ENCODE measurements at regions not wholly inside any gene's neighbourhood (a gene's known extent, or its start where the extent isn't known, plus 50 kb on each side); places are given as distances from the start of the nearest gene placed in this dataset.
"Not testable (repeated sequence)": the region's sequence is repeated elsewhere in the genome, so short reads cannot be mapped to it uniquely, and the experiment has no call there.

- no peaks in the 10 kb centered on the region for H3K9me1 ChIP-seq (ENCODE audit: control insufficient read depth, extremely low read depth, insufficient read depth, low read length)
- dilution Hi-C loops (cut with MboI; ENCODE audit: extremely low pct_ligation_motif_present, low sequenced_read_pairs), result no loop called here
- no peaks in the 10 kb centered on the region for H3K9me3 ChIP-seq (ENCODE audit: control insufficient read depth, low read depth, low read length)
- H3K36me3 ChIP-seq (ENCODE audit: control insufficient read depth in 2 of 2, extremely low read depth in 1 of 2, insufficient read depth in 2 of 2, low read length in 2 of 2), result no peaks in the 10 kb centered on the region
- H4K20me1 ChIP-seq (ENCODE audit: control insufficient read depth, extremely low read depth, insufficient read depth, low read length), result no peaks in the 10 kb centered on the region
- H3K9ac ChIP-seq (ENCODE audit: control insufficient read depth, extremely low read depth, insufficient read depth, low read length), result no peak overlapping the region
- H3K4me2 ChIP-seq (ENCODE audit: control insufficient read depth, extremely low read depth, insufficient read depth, low read depth, low read length), result no peak overlapping the region
- H3K27me3 ChIP-seq (ENCODE audit: control insufficient read depth, extremely low read depth, insufficient read depth, low read length), result no peaks in the 10 kb centered on the region
- H2AFZ ChIP-seq (ENCODE audit: control insufficient read depth, low read length), result no peak overlapping the region
- TF ChIP-seq CTCF (optimal IDR thresholded peaks at IDR 0.05 in 1 of 3, IDR thresholded peaks at IDR 0.05 in 1 of 3, conservative IDR thresholded peaks at IDR 0.05 in 1 of 3; ENCODE audit: extremely low read depth in 1 of 3, insufficient read depth in 2 of 3, low read length in 3 of 3) (no peak), EZH2 (IDR thresholded peaks at IDR 0.05; ENCODE audit: low read length) (no peak)
- no peaks in the 10 kb centered on the region for H3K4me1 ChIP-seq (ENCODE audit: control insufficient read depth, extremely low read depth, insufficient read depth, low read length)
- no peak for DNase-seq (ENCODE audit: low read depth, low spot score)
- H3K4me3 ChIP-seq (ENCODE audit: control insufficient read depth in 2 of 3, extremely low read depth in 1 of 3, insufficient read depth in 2 of 3, low read depth in 1 of 3, low read length in 3 of 3), result no peak overlapping the region
- FAIRE-seq, result no peak
- H3K27ac ChIP-seq (ENCODE audit: control insufficient read depth, insufficient read depth, low read length), result no peak overlapping the region
- H3K79me2 ChIP-seq (ENCODE audit: control insufficient read depth, insufficient read depth, low read length), result no peaks in the 10 kb centered on the region
Measured at GRCh38 chr15:62419192-62419591, 254.1 kb upstream of the C2CD4B start.

DNA sequence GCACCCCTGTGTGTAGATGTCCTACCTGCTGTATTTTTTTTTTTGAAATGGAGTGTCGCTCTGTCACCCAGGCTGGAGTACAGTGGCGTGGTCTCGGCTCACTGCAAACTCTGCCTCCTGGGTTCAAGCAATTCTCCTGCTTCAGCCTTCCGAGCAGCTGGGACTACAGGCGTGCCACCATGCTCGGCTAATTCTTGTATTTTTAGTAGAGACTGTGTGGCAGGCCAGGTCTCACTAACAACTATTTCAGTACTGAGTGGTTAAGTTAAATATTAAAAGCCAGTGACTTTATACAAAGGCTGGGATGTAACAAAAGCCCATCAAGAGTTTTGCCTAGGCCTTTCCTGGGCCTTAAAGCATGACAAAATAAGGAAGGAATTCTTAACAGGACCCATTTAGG is 255.3 kb upstream of the C2CD4B start:
- H4K20me1 ChIP-seq (ENCODE audit: control insufficient read depth, extremely low read depth, insufficient read depth, low read length); FAIRE-seq; H3K36me3 ChIP-seq (ENCODE audit: control insufficient read depth in 2 of 2, extremely low read depth in 1 of 2, insufficient read depth in 2 of 2, low read length in 2 of 2); H3K79me2 ChIP-seq (ENCODE audit: control insufficient read depth, insufficient read depth, low read length); H3K9me3 ChIP-seq (ENCODE audit: control insufficient read depth, low read depth, low read length); H3K9me1 ChIP-seq (ENCODE audit: control insufficient read depth, extremely low read depth, insufficient read depth, low read length); H3K27me3 ChIP-seq (ENCODE audit: control insufficient read depth, extremely low read depth, insufficient read depth, low read length); H2AFZ ChIP-seq (ENCODE audit: control insufficient read depth, low read length); DNase-seq (ENCODE audit: low read depth, low spot score); H3K4me1 ChIP-seq (ENCODE audit: control insufficient read depth, extremely low read depth, insufficient read depth, low read length); H3K4me3 ChIP-seq (ENCODE audit: control insufficient read depth in 2 of 3, extremely low read depth in 1 of 3, insufficient read depth in 2 of 3, low read depth in 1 of 3, low read length in 3 of 3); H3K4me2 ChIP-seq (ENCODE audit: control insufficient read depth, extremely low read depth, insufficient read depth, low read depth, low read length); H3K9ac ChIP-seq (ENCODE audit: control insufficient read depth, extremely low read depth, insufficient read depth, low read length); dilution Hi-C loops (cut with MboI; ENCODE audit: extremely low pct_ligation_motif_present, low sequenced_read_pairs); H3K27ac ChIP-seq (ENCODE audit: control insufficient read depth, insufficient read depth, low read length): not testable (repeated sequence)

GRCh38 chr15:62421289-62421688 is 256.2 kb upstream of the C2CD4B start:
- no peaks in the 10 kb centered on the region for H3K36me3 ChIP-seq (ENCODE audit: control insufficient read depth in 2 of 2, extremely low read depth in 1 of 2, insufficient read depth in 2 of 2, low read length in 2 of 2)
- DNase-seq (ENCODE audit: low read depth, low spot score) (no peak), FAIRE-seq (no peak)
- no peaks in the 10 kb centered on the region for H4K20me1 ChIP-seq (ENCODE audit: control insufficient read depth, extremely low read depth, insufficient read depth, low read length)
- no peak overlapping the region for H3K4me2 ChIP-seq (ENCODE audit: control insufficient read depth, extremely low read depth, insufficient read depth, low read depth, low read length)
- no peaks in the 10 kb centered on the region for H3K9me1 ChIP-seq (ENCODE audit: control insufficient read depth, extremely low read depth, insufficient read depth, low read length)
- dilution Hi-C loops (cut with MboI; ENCODE audit: extremely low pct_ligation_motif_present, low sequenced_read_pairs), result no loop called here
- H3K27ac ChIP-seq (ENCODE audit: control insufficient read depth, insufficient read depth, low read length), result no peak overlapping the region
- H3K4me3 ChIP-seq (ENCODE audit: control insufficient read depth in 2 of 3, extremely low read depth in 1 of 3, insufficient read depth in 2 of 3, low read depth in 1 of 3, low read length in 3 of 3), result no peak overlapping the region
- H3K4me1 ChIP-seq (ENCODE audit: control insufficient read depth, extremely low read depth, insufficient read depth, low read length), result no peaks in the 10 kb centered on the region
- no peak overlapping the region for H2AFZ ChIP-seq (ENCODE audit: control insufficient read depth, low read length)
- H3K79me2 ChIP-seq (ENCODE audit: control insufficient read depth, insufficient read depth, low read length), result no peaks in the 10 kb centered on the region
- no peaks in the 10 kb centered on the region for H3K9me3 ChIP-seq (ENCODE audit: control insufficient read depth, low read depth, low read length)
- no peaks in the 10 kb centered on the region for H3K27me3 ChIP-seq (ENCODE audit: control insufficient read depth, extremely low read depth, insufficient read depth, low read length)
- TF ChIP-seq EZH2 (IDR thresholded peaks at IDR 0.05; ENCODE audit: low read length) (no peak), CTCF (optimal IDR thresholded peaks at IDR 0.05 in 1 of 3, IDR thresholded peaks at IDR 0.05 in 1 of 3, conservative IDR thresholded peaks at IDR 0.05 in 1 of 3; ENCODE audit: extremely low read depth in 1 of 3, insufficient read depth in 2 of 3, low read length in 3 of 3) (no peak)
- no peak overlapping the region for H3K9ac ChIP-seq (ENCODE audit: control insufficient read depth, extremely low read depth, insufficient read depth, low read length)

Data from keratinocyte (primary cell).